Activated CD4-positive, alpha-beta T cell treated with anti-CD3 and anti-CD28 coated beads, Interleukin-2, amount 50 U/mL, for 16 hours (primary cell): ENCODE measurements at regions not wholly inside any gene's neighbourhood (a gene's known extent, or its start where the extent isn't known, plus 50 kb on each side); places are given as distances from the start of the nearest gene placed in this dataset.
"Not testable (repeated sequence)": the region's sequence is repeated elsewhere in the genome, so short reads cannot be mapped to it uniquely, and the experiment has no call there.

Experiments used
- DNase-seq: peaks from one replicate; pipeline ENCODE4 v3.0.0-alpha.2; 2020

DNA sequence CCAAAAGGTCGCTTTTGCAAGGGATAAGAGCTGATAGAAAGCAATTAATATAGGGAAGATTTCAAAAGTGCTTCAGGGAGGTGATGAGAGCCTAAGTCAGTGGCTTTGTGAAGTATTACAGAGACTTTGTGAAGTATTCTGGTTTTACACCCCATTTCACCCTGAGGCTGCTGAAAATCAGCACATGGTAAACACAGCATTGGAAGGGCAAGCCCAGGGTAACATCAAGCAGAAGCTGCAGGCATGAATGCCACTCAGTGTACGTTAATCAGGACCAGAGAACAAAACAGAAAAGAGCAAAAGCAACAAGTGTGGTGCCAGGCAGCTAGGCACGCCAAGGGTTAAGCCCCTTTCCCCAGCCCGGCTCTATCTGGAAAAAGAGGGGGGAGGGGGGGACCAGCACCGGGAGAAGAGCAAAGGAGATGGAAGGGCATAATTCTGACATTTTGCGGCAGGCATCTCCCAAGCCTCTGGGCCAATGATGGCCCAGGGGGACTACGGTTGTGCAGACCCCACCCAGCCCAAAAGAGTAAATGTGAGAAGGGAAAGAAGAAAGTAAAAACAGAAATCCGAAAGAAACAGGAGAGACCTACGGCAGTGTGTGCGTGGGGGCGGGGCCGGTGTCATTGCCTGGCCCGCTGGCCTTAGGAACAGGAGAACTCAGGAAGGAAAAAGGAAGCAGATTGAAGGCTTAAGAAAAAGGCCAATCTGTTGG is 58.9 kb downstream of the DHRS2 start:
- no peak for DNase-seq

DNA sequence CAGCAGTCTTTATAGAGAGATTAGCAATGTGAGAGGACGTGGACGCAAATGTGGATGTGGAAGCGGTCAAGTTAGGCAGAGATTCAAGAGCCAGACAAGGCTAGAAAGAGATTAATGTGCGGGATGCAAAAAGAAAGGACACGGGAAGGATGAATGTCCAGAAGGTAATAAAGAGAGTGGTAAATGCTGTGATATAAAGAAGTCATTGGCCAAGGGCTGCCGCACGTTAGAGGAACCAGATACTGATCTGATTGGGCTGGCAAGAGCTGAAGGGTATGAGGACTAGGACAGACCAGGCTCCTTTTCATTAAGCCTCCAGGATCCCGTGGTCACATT is 59.5 kb downstream of the DHRS2 start:
- DNase-seq: no peak

DNA sequence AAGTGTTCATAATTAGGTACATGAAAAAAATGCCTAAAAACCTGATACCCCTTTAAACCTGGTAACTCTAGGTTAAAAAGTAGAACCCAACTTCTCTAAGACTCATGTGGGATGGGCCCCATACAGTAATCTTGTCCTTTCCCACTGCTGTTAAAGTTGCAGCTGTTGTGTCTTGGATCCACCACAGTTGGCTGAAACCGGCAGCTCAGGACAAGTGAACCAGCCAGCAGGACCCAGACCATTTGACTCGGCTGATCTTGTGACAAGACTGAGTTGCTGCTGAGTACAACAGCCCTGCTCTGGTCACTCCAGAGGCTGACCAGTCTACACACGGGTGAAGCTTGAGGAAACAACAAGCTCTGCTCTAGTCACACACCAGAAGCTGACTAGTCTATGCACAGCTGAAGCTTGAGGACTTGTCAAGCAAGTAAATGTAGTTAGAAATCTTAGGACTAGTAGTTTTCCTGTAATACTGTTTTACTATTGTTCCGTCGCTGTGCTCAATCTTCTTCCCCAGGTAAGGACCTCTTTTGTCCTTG is 60.6 kb downstream of the DHRS2 start:
- no peak for DNase-seq

DNA sequence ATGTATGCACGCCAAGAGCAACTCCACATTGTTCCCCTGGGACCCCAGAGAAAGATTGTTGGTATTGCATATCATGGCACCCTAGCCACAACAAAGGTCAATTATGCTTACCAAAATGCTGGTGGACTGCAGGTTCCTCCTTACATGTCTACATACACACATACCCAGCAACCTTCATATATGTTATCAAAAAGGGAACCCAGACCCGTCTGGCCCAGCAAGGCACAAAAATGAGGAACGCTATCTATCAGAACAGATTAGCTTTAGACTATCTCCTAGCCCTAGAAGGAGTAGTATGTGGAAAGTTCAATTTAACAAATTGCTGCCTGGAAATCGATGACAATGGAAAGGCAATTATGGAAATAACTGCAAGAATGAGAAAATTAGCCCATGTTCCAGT is 61.5 kb downstream of the DHRS2 start:
- DNase-seq: no peak

GRCh38 chr14:23702656-23703426 is 66.7 kb downstream of the DHRS2 start:
- DNase-seq: no peak

GRCh38 chr14:23704890-23705289 is 68.7 kb downstream of the DHRS2 start:
- no peak for DNase-seq

GRCh38 chr14:23707415-23707814 is 71.3 kb downstream of the DHRS2 start:
- DNase-seq: no peak

DNA sequence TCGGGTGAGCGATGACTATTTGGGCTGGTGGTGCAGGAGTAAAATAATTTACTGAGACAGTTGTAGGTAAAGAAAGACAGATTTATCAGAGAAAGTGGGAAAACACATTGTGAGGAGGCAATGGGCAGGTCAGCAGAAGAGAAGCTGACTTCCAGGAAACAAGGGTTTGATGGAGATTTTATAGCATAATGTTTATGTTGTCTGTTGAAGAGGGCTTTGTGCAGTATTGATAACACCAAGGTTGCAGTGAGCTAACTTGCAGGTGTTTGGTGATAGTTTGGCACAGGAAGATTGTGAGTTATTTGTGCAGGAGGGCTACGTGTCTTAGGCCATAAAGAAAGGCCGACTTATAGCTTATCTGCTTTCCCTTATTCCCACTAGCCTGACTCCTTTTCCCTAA is 72.2 kb downstream of the DHRS2 start:
- no peak for DNase-seq

DNA sequence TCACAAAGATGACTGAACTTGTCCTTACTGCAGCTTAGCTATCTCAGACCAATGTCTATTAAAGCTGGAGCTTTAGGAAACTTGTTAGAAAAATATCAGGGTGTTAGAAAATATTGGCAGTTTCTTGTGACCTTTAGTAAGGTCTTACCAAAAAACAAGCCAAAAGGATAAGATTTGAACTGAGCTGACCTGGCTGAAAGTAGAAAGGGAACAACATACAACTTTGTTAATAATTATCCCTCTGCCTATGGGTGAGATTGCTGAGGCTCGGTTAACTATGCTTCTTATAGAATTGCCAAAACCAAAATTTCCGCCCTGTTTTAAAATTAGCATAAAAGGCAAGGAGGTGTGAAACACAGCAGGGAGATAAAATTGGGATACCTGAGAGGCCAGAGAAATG is 73.8 kb downstream of the DHRS2 start:
- no peak for DNase-seq

GRCh38 chr14:23712287-23712686 is 76.1 kb downstream of the DHRS2 start:
- DNase-seq: no peak

DNA sequence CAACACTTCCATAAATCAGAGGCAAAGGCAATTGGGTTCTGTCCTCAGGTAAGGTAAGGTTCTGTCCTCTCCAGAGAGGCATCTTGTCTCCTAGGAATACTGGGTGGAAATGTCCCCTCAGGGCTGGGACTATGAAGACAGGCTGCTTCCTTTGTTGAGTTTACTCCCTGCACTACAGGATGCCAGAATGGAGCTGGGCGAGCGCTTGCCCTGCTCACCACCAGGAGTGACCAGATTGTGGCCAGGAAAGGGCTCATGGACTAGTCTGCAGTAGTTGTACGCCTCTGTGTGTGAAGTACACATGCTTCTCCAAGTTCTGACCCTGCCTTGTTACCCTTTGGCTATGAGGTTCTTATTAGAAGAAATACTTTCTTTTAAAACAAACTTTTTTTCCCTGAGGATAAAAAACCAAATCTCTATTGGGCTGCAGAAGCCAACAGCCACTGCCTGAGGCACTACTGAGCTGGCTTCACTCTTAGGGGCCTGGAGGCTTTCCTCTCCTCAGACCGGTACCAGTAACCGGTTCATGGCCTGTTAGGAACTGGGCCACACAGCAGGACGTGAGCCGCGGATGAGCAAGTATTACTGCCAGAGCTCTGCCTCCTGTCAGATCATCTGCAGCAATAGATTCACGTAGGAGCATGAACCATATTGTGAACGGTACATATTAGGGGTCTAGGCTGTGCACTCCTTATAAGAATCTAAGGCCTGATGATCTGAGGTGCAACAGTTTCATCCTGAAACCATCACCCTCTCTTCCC is 83.2 kb downstream of the DHRS2 start:
- no peak for DNase-seq

- DNase-seq: no peak
Measured at GRCh38 chr14:23722675-23723074, 86.5 kb downstream of the DHRS2 start.

- DNase-seq: no peak
Measured at GRCh38 chr14:23723911-23724310, 87.7 kb downstream of the DHRS2 start.

GRCh38 chr14:23725528-23725927 is 89.4 kb downstream of the DHRS2 start:
- no peak for DNase-seq

GRCh38 chr14:23725980-23726710 is 90.0 kb downstream of the DHRS2 start:
- no peak for DNase-seq

- peak; percentile 34 for DNase-seq
Measured at GRCh38 chr14:23727566-23728335, 91.6 kb downstream of the DHRS2 start.

DNA sequence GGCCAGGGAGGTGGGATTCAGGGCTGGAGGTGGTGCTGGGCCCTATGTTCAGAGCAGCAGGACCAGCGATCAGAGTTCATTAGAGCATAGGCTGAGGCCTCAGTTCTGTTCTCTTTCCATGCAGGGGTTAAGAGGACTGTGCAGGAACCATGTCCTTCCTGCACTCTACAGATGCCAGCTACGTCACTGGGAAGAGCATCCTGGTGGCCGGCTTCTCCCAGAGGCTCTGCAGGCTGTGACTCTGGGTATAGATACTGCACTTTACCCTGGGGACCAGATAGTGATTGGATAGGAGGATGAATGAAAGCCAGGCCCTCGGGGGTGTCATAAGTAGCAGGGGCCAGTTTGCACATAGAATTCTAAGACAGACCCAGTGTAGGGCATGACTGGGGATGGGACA is 92.6 kb downstream of the DHRS2 start:
- no peak for DNase-seq

- DNase-seq: no peak
Measured at GRCh38 chr14:23729720-23730387, 93.7 kb downstream of the DHRS2 start.

DNA sequence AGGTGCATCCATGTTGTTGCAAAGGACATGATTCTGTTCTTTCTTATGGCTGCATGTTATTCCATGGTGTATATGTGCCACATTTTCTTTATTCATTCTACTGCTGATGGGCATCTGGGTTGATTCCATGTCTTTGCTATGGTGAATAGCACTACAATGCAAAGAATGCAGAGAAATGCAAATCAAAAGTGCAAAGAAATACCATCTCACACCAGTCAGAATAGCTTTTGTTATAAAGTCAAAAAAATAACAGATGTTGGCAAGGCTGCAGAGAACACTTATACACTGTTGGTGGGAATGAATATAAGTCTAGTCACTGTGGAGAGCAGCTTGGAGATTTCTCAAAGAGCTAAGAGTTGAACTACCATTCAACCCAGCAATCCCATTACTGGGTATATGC is 99.2 kb downstream of the DHRS2 start:
- no peak for DNase-seq

GRCh38 chr14:23744368-23744767 is 108.2 kb downstream of the DHRS2 start:
- not testable (repeated sequence) for DNase-seq

DNA sequence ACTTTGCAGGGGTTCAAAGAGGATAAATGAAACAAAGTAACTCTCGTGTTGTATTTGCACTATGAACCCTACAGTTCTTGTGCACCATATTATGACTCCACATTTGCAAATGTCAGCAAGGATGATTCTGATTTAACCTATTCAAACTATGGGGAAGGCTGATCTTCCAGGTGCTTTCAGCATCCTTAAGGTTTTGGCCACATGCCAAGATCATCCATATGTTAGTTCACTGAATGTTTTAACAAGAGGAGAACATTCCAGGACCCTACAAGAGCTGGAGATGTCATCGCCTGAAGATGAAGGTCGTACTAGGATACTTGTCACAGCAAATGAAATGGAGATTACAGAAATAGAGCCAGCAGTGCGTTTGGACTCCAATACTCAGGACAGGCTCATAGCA is 114.2 kb downstream of the DHRS2 start:
- no peak for DNase-seq

DNA sequence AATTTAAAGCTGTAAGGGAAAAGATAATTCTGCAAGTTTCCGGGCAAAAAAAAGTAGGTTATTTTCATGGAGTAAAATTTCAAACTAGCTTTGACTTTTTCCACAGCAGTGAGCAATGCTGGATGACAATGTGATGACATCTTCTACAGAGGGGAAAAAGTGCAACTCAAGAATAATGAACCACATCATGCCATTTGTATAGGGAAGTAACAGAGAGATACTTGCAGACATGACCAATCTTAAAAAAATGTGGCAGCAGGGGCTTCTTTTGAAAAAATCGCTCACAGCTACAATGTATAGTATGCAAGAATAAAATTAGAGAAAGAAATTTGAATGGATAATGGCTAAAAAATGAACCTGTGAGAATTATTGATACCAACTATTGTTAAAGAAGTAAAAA is 115.5 kb downstream of the DHRS2 start:
- no peak for DNase-seq
